HepG2 (cell line): ENCODE measurements at regions not wholly inside any gene's neighbourhood (a gene's known extent, or its start where the extent isn't known, plus 50 kb on each side); places are given as distances from the start of the nearest gene placed in this dataset.

Source experiments
- E2F1 ChIP-seq: sonication (generic); formaldehyde crosslinking; IDR thresholded peaks from 2 replicates; pipeline ENCODE4 v1.5.0; 2020; ENCODE audit warnings: missing genetic modification reagents
- HOXA3 ChIP-seq: sonication (generic); formaldehyde crosslinking; IDR thresholded peaks from 2 replicates; pipeline ENCODE4 v1.5.0; 2020; ENCODE audit warnings: missing genetic modification reagents
- JUNB ChIP-seq: sonication (generic); formaldehyde crosslinking; IDR thresholded peaks from 2 replicates; pipeline ENCODE4 v1.8.0; 2022; ENCODE audit warnings: missing genetic modification reagents, mild to moderate bottlenecking, borderline replicate concordance
- PRDM10 ChIP-seq: sonication (generic); formaldehyde crosslinking; IDR thresholded peaks from 2 replicates; pipeline ENCODE4 v1.4.0; 2020; ENCODE audit warnings: low read depth, missing genetic modification reagents
- RBM39 ChIP-seq: fragments of 200-400 bp; formaldehyde crosslinking; IDR thresholded peaks from one replicate; pipeline ENCODE4 v1.6.1; 2018; ENCODE audit warnings: antibody characterized with exemption, mild to moderate bottlenecking, low read depth, low read length; ENCODE audit not compliant: poor library complexity, severe bottlenecking
- SMARCE1 ChIP-seq: fragments of 450-650 bp; IDR thresholded peaks from 2 replicates; pipeline ENCODE4 v1.6.1; 2017; ENCODE audit warnings: borderline replicate concordance
- SP5 ChIP-seq: IDR thresholded peaks from 2 replicates; pipeline ENCODE4 v1.6.1; 2016; ENCODE audit warnings: low read depth, borderline replicate concordance
- TBP ChIP-seq: sonication (generic); formaldehyde crosslinking; IDR thresholded peaks from 2 replicates; pipeline ENCODE4 v1.5.0; 2020; ENCODE audit warnings: missing genetic modification reagents
- THAP8 ChIP-seq: sonication (generic); formaldehyde crosslinking; IDR thresholded peaks from 2 replicates; pipeline ENCODE4 v1.5.1; 2020; ENCODE audit warnings: missing genetic modification reagents, mild to moderate bottlenecking, borderline replicate concordance
- ZNF180 ChIP-seq: sonication (generic); formaldehyde crosslinking; IDR thresholded peaks from 2 replicates; pipeline ENCODE4 v1.4.0; 2020; ENCODE audit warnings: low read depth, missing genetic modification reagents, borderline replicate concordance
- TF ChIP-seq, protein P1 (sequence below): IDR thresholded peaks from 2 replicates; pipeline ENCODE4 v1.6.1; 2016; ENCODE audit warnings: low read depth, control low read depth
- TF ChIP-seq, protein P2 (sequence below): IDR thresholded peaks from 2 replicates; pipeline ENCODE4 v1.6.1; 2016; ENCODE audit warnings: low read depth
- TF ChIP-seq, protein P3 (sequence below): fragments of 450-650 bp; IDR thresholded peaks from 2 replicates; pipeline ENCODE4 v1.6.1; 2017; ENCODE audit warnings: mild to moderate bottlenecking

- TF ChIP-seq ZNF180 (CRISPR knock-in tag) (no peak), HOXA3 (CRISPR knock-in tag) (no peak), SMARCE1 (no peak), SP5 (CRISPR knock-in tag) (no peak), TBP (no peak), RBM39 (no peak), JUNB (CRISPR knock-in tag) (no peak), E2F1 (CRISPR knock-in tag) (no peak), THAP8 (CRISPR knock-in tag) (no peak), PRDM10 (CRISPR knock-in tag) (no peak)
- TF ChIP-seq, protein P1, sequence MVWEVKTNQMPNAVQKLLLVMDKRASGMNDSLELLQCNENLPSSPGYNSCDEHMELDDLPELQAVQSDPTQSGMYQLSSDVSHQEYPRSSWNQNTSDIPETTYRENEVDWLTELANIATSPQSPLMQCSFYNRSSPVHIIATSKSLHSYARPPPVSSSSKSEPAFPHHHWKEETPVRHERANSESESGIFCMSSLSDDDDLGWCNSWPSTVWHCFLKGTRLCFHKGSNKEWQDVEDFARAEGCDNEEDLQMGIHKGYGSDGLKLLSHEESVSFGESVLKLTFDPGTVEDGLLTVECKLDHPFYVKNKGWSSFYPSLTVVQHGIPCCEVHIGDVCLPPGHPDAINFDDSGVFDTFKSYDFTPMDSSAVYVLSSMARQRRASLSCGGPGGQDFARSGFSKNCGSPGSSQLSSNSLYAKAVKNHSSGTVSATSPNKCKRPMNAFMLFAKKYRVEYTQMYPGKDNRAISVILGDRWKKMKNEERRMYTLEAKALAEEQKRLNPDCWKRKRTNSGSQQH, result no peak
- TF ChIP-seq, protein P2, sequence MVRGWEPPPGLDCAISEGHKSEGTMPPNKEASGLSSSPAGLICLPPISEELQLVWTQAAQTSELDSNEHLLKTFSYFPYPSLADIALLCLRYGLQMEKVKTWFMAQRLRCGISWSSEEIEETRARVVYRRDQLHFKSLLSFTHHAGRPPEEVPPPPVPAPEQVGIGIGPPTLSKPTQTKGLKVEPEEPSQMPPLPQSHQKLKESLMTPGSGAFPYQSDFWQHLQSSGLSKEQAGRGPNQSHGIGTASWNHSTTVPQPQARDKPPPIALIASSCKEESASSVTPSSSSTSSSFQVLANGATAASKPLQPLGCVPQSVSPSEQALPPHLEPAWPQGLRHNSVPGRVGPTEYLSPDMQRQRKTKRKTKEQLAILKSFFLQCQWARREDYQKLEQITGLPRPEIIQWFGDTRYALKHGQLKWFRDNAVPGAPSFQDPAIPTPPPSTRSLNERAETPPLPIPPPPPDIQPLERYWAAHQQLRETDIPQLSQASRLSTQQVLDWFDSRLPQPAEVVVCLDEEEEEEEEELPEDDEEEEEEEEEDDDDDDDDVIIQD (CRISPR knock-in tag), result no peak
- TF ChIP-seq, protein P3, sequence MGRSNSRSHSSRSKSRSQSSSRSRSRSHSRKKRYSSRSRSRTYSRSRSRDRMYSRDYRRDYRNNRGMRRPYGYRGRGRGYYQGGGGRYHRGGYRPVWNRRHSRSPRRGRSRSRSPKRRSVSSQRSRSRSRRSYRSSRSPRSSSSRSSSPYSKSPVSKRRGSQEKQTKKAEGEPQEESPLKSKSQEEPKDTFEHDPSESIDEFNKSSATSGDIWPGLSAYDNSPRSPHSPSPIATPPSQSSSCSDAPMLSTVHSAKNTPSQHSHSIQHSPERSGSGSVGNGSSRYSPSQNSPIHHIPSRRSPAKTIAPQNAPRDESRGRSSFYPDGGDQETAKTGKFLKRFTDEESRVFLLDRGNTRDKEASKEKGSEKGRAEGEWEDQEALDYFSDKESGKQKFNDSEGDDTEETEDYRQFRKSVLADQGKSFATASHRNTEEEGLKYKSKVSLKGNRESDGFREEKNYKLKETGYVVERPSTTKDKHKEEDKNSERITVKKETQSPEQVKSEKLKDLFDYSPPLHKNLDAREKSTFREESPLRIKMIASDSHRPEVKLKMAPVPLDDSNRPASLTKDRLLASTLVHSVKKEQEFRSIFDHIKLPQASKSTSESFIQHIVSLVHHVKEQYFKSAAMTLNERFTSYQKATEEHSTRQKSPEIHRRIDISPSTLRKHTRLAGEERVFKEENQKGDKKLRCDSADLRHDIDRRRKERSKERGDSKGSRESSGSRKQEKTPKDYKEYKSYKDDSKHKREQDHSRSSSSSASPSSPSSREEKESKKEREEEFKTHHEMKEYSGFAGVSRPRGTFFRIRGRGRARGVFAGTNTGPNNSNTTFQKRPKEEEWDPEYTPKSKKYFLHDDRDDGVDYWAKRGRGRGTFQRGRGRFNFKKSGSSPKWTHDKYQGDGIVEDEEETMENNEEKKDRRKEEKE, result no peak
Measured at GRCh38 chr10:44058259-44058658, 326.6 kb downstream of the CXCL12 start.
